ENCODE measurements at regions not wholly inside any gene's neighbourhood (a gene's known extent, or its start where the extent isn't known, plus 50 kb on each side); places are given as distances from the start of the nearest gene placed in this dataset.
A peak's percentile ranks its signal among the peaks of the same experiment; 100 is the strongest.
"Not testable (repeated sequence)": the region's sequence is repeated elsewhere in the genome, so short reads cannot be mapped to it uniquely, and the experiment has no call there.

GRCh38 chr9:111744363-111744762 lies 50.4 kb downstream of the SHOC1 start:
- DNase-seq, result no peak

- no peak for DNase-seq
Measured at GRCh38 chr9:111743275-111743674, 51.5 kb downstream of the SHOC1 start.

GRCh38 chr9:111740739-111741138 lies 54.0 kb downstream of the SHOC1 start:
- DNase-seq, result no peak

- DNase-seq, result no peak
Measured at GRCh38 chr9:111736714-111737113, 58.0 kb downstream of the SHOC1 start.

GRCh38 chr9:111735344-111735743 lies 59.4 kb downstream of the SHOC1 start:
- not testable (repeated sequence) for DNase-seq

- DNase-seq, result no peak
Measured at GRCh38 chr9:111731928-111732327, 62.8 kb downstream of the SHOC1 start.

- no peak for DNase-seq
Measured at GRCh38 chr9:111730937-111731567, 63.7 kb downstream of the SHOC1 start.

GRCh38 chr9:111728617-111729366 lies 65.9 kb downstream of the SHOC1 start:
- no peak for DNase-seq

GRCh38 chr9:111728143-111728542 lies 66.6 kb downstream of the SHOC1 start:
- DNase-seq, result no peak

- DNase-seq, result no peak
Measured at GRCh38 chr9:111726949-111727348, 65.5 kb downstream of the GNG10 start.

GRCh38 chr9:111720174-111720573 lies 58.8 kb downstream of the GNG10 start:
- peak; percentile 25 for DNase-seq

Measured in hematopoietic multipotent progenitor cell treated with erythropoietin and hydrocortisone succinate and interleukin-3 and kit ligand, for 6 days (in vitro differentiated cells).